ENCODE measurements at regions not wholly inside any gene's neighbourhood (a gene's known extent, or its start where the extent isn't known, plus 50 kb on each side); places are given as distances from the start of the nearest gene placed in this dataset.

DNA sequence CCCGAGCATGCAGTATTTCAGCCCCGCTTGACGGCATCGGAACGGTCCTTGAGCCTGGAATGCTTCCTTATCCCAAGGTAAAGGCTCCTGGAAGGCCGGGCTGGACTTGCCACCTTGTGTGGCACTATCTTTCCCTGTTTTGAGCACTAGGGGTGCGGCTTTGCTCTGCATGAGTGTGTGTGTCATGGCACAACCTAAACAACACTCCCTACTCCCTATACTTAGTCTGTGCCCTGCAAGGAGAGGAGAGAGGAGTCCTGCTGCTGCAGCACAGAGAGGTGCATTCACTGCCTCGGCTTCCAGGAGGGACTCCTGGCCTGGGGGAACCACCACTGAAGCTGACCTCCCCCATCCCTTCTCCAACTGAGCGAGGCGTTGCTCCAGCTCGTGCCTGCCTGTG lies 60.4 kb upstream of the BACE2 start:
- TF ChIP-seq EZH2 (IDR thresholded peaks at IDR 0.05) (no peak), POLR2AphosphoS5 (IDR thresholded peaks at IDR 0.05; ENCODE audit: borderline replicate concordance, low read depth, low read length) (no peak)
